WTC11 (cell line): ENCODE measurements at regions not wholly inside any gene's neighbourhood (a gene's known extent, or its start where the extent isn't known, plus 50 kb on each side); places are given as distances from the start of the nearest gene placed in this dataset.

Experiments
- ATF2 ChIP-seq: sonication (generic); formaldehyde crosslinking; IDR thresholded peaks from 2 replicates; pipeline ENCODE4 v1.8.1; 2022; ENCODE audit warnings: low read depth, missing genetic modification reagents, borderline replicate concordance
- ATF3 ChIP-seq: sonication (generic); formaldehyde crosslinking; conservative IDR thresholded peaks from 2 replicates; pipeline ENCODE4 v1.8.1; 2022; ENCODE audit warnings: mild to moderate bottlenecking, missing genetic modification reagents
- CTCF ChIP-seq: fragments of 200-600 bp; IDR thresholded peaks from 2 replicates; pipeline ENCODE4 v1.8.0; 2022; ENCODE audit warnings: antibody characterized with exemption
- FOXJ3 ChIP-seq: sonication (generic); formaldehyde crosslinking; IDR thresholded peaks from 2 replicates; pipeline ENCODE4 v1.9.0; 2021; ENCODE audit warnings: missing genetic modification reagents, mild to moderate bottlenecking, borderline replicate concordance
- GABPB1 ChIP-seq: sonication (generic); formaldehyde crosslinking; IDR thresholded peaks from 2 replicates; pipeline ENCODE4 v1.8.1; 2023; ENCODE audit warnings: mild to moderate bottlenecking, missing genetic modification reagents
- JUN ChIP-seq: sonication (generic); formaldehyde crosslinking; IDR thresholded peaks from 2 replicates; pipeline ENCODE4 v1.8.0; 2023; ENCODE audit warnings: mild to moderate bottlenecking, missing genetic modification reagents
- NFATC4 ChIP-seq: fragments of 250-450 bp; sonication (Bioruptor Pico); IDR thresholded peaks from 2 replicates; pipeline ENCODE4 v1.9.0; 2021; ENCODE audit warnings: mild to moderate bottlenecking
- SP1 ChIP-seq: sonication (generic); formaldehyde crosslinking; conservative IDR thresholded peaks from 2 replicates; pipeline ENCODE4 v1.8.1; 2022; ENCODE audit warnings: missing genetic modification reagents
- USF1 ChIP-seq: sonication (generic); formaldehyde crosslinking; IDR thresholded peaks from 2 replicates; pipeline ENCODE4 v1.8.0; 2022; ENCODE audit warnings: mild to moderate bottlenecking, missing genetic modification reagents
- ZNF121 ChIP-seq: sonication (generic); formaldehyde crosslinking; IDR thresholded peaks from 2 replicates; pipeline ENCODE4 v1.8.0; 2023; ENCODE audit warnings: missing genetic modification reagents
- ZSCAN18 ChIP-seq: fragments of 250-450 bp; sonication (Bioruptor Pico); IDR thresholded peaks from 2 replicates; pipeline ENCODE4 v2.1.2; 2022; ENCODE audit warnings: mild to moderate bottlenecking, moderate library complexity

GRCh38 chr11:92909214-92909613, 60.2 kb upstream of the MTNR1B start:
- TF ChIP-seq CTCF (no peak), USF1 (CRISPR knock-in tag) (no peak), ATF2 (CRISPR knock-in tag) (no peak), NFATC4 (CRISPR knock-in tag) (no peak), ZNF121 (CRISPR knock-in tag) (no peak), JUN (CRISPR knock-in tag) (no peak), GABPB1 (CRISPR knock-in tag) (no peak), ATF3 (CRISPR knock-in tag) (no peak), SP1 (CRISPR knock-in tag) (no peak), ZSCAN18 (CRISPR knock-in tag) (no peak), FOXJ3 (CRISPR knock-in tag) (no peak)
